Astrocyte (in vitro differentiated cells and primary cell): ENCODE measurements at regions not wholly inside any gene's neighbourhood (a gene's known extent, or its start where the extent isn't known, plus 50 kb on each side); places are given as distances from the start of the nearest gene placed in this dataset.

ENCODE experiments used
- EZH2 ChIP-seq: IDR thresholded peaks from 2 replicates; pipeline ENCODE4 v1.6.1; 2012; ENCODE audit warnings: mild to moderate bottlenecking, low read length, inconsistent platforms; ENCODE audit not compliant: insufficient read depth
- TF ChIP-seq, protein P1 (sequence below): IDR thresholded peaks from 2 replicates; pipeline ENCODE4 v1.5.1; 2011; ENCODE audit warnings: low read depth, mild to moderate bottlenecking, inconsistent platforms, low read length, moderate library complexity; ENCODE audit not compliant: insufficient read depth

DNA sequence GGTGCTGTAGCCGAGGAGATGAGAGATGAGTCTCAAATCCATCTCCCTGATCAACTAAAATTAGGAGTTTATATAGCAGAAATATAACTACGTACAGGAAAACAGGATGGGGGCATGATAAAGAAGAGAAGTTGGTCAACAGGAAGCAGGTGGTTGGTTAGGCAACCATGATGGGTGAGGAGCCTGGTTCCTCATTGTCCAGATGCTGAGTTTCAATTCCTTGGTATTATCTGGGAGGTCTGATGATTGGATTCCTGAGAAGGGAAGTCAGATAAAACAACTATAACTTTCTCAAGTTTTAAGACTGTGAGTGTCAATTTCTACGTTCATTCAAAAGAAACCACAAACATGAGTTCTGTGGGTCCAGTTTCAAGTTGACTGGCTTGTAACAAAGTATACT lies 323.9 kb downstream of the MTRR start:
- TF ChIP-seq, protein P1, sequence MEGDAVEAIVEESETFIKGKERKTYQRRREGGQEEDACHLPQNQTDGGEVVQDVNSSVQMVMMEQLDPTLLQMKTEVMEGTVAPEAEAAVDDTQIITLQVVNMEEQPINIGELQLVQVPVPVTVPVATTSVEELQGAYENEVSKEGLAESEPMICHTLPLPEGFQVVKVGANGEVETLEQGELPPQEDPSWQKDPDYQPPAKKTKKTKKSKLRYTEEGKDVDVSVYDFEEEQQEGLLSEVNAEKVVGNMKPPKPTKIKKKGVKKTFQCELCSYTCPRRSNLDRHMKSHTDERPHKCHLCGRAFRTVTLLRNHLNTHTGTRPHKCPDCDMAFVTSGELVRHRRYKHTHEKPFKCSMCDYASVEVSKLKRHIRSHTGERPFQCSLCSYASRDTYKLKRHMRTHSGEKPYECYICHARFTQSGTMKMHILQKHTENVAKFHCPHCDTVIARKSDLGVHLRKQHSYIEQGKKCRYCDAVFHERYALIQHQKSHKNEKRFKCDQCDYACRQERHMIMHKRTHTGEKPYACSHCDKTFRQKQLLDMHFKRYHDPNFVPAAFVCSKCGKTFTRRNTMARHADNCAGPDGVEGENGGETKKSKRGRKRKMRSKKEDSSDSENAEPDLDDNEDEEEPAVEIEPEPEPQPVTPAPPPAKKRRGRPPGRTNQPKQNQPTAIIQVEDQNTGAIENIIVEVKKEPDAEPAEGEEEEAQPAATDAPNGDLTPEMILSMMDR = no peak
- no peak for TF ChIP-seq EZH2
